Fibroblast of skin of back (primary cell): ENCODE measurements at regions not wholly inside any gene's neighbourhood (a gene's known extent, or its start where the extent isn't known, plus 50 kb on each side); places are given as distances from the start of the nearest gene placed in this dataset.
"Not testable (repeated sequence)": the region's sequence is repeated elsewhere in the genome, so short reads cannot be mapped to it uniquely, and the experiment has no call there.

ENCODE experiments used
- DNase-seq: peaks from one replicate; pipeline ENCODE4 v3.0.0-alpha.2; 2013

DNA sequence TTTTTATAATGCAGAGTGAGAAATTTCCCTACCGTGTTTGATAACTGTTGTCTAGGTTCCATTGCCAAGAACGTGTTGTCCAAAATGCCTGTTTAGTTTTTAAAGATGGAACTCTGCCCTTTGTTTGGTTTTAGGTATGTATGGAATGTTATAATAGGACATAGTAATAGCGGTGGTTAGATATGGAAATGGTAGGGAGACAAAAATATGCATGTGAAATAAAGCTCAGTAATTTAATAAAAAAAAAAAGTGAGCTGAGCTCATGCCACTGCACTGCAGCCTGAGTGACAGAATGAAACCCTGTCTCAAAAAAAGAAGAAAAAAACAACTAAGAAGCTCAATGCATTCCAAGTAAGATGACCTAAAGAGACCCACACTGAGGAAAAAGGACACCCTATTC, 72.9 kb downstream of the ZNF783 start:
- DNase-seq = peak; percentile 46

DNA sequence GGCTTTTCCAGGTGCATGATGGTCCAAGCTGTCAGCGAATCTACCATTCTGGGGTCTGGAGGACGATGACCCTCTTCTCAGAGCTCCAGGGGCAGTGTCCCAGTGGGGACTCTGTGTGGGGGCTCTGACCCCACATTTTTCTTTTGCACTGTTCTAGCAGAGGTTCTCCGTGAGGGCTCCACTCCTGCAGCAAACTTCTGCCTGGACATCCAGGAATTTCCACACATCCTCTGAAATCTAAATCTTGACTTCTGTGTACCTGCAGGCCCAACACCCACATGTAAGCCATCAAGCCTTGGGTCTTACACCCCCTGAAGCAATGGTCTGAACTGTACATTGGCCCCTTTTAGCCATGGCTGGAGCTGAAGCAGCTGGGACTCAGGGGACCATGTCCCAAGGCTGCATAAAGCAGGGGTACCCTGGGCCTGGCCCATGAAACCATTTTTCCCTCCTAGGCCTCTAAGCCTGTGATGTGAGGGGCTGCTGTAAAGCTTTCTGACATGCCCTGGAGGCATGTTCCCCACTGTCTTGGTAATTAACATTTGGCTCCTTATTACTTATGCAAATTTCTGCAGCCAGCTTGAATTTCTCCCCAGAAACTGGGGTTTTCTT, 86.9 kb downstream of the ZNF783 start:
- DNase-seq = no peak

DNA sequence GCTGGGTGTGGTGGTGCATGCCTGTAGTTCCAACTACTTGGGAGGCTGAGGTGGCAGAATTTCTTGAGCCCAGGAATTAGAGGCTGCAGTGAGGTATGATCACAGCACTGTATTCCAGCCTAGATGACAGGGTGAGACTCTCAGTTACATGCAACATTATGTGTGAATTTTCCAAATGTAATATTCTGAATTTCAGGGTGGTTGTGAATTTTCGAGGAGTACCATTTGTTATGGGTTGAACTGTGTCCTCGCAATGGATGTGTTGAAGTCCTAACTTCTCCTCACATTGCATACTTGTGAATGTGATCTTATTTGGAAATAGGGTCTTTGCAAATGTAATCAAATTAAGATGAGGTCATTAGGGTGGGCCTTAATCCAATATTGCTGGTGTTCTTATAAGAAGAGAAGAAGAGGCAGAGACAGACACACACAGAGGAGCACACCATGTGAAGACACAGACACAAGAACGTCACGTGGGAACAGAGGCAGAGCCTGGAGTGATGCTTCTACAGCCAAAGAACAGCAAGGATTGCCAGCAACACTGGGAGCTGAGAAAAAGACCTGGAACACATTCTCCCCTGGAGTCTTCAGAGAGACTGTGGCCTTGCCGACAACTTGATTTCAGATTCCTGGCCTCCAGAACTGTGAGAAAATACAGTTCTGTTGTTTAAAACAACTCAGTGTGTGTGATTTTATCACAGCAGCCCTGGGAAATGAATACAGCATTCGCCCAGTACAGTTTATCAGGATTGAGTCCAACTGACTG, 91.9 kb downstream of the ZNF783 start:
- no peak for DNase-seq

DNA sequence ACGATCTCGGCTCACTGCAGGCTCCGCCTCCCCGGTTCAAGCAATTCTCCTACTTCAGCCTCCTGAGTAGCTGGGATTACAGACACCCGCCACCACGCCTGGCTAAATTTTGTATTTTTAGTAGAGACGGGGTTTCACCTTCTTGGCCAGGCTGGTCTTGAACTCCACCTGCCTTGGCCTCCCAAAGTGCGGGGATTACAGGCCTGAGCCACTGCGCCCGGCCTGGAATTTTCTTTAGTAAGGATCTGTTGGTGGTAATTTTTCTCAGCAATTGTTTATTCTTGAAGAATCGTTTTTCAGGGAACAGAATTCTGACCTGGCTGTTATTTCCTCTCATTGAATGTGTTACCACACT, 93.0 kb downstream of the ZNF783 start:
- DNase-seq = not testable (repeated sequence)

DNA sequence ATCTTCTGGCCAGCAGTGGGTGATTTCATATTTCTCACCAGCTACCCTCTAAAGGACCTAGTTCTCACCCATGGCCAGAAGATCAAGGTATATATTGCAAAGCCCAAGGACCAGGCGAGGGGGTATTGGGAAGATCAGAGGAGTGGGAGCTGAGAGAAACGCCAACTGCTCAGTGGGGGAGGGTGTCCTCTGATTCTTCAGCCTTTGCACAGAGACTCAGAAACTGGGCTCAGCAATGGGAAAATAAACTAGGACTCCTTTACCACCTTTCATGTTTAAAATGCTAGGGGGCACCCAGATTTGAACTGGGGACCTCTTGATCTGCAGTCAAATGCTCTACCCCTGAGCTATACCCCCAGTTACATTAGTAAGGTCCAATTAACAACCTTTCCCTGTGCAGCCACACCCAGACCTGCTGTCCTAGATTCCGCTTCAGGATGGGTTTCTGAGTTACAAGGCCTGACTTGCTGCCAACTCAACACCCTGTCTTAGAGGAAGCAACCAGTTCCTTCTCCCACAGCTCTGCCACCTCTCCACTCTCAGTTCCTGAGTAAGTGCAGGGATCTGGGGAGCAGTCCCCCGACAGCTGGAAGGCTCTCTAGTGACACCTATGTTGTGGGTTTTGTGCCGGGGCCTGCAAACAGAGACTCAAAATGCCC, 93.5 kb downstream of the ZNF783 start:
- no peak for DNase-seq

DNA sequence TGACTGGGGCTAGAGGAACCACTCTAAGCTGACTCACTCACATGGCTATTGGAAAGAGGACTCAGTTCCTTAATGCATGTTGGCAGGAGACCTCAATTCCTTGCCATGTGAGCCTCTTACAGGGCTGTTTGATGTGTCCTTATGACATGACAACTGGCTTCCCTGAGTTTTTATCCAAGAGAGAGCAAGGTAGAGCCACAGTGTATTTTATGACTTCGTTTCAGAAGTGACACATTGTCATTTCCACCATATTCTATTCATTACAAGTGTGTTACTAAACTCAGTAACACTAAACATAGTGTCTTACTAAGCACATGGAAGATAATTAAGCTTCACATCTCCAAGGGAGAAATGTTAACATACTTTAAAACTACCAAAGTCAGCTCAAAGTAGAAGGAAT, 98.2 kb downstream of the ZNF777 start:
- DNase-seq = no peak

DNA sequence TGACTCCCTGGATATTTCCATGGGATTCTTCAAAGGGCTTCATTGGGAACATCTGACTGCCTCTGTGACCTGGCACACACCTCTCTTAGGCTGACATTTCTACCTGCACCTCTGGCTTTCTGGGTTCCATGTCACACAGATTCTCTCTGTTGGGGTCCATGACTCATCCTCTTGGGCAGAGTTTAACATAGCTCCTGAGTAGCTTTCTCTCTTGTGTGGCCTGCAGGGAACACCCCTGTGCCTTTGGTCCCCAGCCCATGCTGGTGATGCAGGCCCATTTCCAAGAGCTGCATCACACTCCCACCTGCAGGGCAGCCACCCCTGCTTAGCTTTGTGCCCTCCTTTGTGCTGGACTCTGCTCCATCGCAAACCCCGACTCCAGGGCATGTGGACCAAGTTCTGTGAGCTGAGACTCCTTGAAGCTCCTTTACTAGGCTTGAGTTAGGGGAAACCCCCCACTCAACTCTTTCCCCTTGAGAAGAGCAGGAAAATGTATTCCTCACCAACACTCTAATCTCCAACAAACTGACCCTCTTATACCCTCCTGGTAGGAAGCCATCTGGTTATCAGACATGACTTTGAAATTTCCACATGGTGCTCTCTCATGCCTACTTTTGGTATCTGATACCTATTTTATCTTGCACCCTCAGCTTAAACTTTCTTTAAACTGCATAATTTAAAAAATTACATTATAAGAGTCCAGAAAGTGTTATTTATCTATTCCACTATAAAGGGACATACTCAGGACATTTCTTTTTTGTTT, 93.3 kb downstream of the ZNF777 start:
- no peak for DNase-seq

DNA sequence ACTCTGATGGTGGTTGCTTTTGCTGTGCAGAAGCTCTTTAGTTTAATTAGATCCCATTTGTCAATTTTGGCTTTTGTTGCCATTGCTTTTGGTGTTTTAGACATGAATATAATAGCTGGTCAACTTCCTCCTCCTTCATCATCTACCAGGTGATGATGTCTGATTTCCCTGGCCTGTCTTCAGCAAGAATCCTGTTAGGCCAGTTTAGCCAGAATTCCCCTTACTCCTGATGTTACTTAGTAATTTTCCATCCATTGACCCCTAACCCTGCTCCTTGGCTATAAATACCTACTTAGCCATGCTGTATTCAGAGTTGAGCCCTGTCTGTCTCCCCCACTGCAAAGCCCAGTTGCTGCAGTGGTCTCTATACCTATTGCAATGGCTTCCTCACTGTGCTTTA, 91.4 kb downstream of the ZNF777 start:
- no peak for DNase-seq

DNA sequence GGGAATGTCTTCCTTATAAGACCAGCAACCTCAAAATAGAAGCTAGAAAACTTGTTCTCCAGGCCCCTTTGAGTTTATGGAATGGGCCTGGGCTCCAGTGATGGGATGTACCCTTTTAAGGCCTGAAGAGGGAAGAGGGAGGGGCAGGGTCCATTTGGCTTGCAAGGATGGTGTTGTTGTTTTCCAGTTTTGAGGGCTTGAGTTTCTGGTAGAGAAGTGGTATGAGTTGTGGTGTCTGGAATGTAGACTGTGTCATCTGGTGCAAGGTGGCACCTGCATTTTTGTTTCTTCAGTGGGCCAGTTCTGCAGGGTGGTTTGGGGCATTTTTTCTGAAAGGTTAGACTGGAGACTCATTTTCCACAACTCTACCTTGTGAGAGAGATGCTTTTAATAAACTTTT, 90.1 kb downstream of the ZNF777 start:
- no peak for DNase-seq

DNA sequence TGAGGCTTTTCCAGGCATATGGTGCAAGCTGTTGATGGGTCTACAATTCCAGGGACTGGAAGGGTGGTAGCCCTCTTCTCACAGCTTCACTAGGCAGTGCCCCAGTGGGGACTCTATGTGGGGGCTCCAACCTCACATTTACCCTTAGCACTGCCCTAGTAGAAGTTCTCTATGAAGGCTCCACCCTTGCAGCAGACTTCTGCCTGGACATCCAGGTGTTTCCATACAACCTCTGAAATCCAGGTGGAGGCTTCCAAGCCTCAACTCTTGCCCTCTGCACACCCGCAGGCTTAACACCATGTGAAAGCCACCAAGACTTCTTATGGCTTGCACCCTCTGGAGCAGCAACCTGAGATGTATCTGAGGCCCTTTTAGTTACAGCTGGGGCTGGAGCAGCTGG, 87.8 kb downstream of the ZNF777 start:
- DNase-seq = no peak

DNA sequence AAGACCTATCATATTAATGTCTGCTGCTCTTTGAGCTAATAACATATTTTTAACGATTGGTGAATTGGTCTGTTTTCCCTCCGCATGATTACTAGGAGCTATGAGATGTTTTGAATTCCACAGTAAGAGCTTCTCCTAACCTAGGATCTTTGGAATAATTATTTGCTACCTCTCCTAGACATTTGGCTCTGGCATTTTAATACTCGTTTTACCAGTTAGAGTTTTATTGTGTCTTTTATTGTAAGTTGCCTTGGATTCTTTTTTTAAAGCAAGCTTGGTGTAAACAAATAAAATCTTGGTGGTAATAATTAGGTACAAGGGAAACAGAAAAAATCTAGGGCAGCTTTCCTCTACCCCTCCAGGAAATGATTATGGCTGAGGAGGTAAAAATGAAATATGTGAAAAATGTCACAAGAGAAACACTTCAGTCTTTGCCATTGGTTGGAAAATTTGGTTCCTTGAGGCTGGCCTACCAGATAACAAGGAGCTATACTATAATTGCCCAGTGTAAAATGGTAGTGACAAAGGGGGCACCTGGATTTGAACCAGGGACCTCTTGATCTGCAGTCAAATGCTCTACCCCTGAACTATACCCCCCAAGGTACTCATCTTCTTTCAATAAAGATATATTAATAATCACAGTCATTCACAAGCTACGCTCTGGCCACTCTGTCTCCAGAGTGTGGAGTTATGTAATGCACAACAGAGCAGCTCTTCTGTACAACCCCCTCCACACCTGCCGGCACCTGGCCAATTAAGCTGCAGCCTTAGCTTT, 85.4 kb downstream of the ZNF777 start:
- DNase-seq = no peak

DNA sequence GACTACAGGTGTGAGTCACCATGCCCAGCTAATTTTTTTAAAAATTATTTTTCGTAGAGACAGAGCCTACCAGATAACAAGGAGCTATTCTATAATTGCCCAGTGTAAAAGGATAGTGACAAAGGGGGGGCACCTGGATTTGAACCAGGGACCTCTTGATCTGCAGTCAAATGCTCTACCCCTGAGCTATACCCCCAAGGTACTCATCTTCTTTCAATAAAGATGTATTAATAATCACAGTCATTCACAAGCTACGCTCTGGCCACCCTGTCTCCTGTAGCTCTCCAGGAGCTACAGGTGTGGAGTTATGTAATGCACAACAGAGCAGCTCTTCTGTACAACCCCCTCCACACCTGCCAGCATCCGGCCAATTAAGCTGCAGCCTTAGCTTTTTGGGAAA, 83.5 kb downstream of the ZNF777 start:
- no peak for DNase-seq

DNA sequence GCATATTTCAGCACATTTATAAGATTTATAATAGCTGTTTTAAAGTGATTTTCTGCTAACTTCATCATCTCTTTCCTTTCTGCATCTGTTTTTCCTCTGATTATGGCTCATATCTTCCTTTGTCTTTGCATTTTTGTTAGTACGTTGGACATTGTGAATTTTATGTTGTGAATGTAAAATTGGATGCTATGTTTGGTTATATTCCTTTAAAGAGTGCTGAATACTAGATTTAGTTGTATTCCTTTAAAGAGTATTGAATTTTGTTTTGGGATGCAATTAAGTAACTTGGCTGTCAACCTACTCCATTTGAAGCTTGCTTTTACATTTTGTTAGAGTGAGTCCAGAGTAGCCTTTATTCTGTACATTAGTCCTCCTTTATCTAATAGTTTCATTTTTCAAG, 81.2 kb downstream of the ZNF777 start:
- DNase-seq = no peak

DNA sequence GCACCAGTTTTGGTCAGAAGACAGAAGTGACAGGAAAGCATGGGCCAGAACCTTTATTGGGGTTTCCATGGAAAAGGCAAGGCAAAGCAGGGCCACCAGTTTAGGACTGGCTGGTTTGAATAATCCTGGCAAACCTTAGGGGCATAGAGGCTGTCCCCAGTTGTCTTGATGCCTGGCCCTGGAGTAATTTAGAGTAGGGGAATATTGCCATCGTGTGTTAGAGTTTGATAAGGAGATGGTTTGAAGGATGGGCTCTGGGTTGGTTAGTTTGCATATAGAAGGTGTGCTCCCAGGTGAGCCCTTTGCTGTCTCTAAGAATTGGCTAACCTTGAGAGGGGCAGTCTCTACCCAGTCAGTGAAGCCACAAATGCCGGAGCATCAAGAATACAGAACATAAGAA, 79.6 kb downstream of the ZNF777 start:
- no peak for DNase-seq
